Gastrocnemius medialis (tissue), 4 donors: ENCODE measurements at regions not wholly inside any gene's neighbourhood (a gene's known extent, or its start where the extent isn't known, plus 50 kb on each side); places are given as distances from the start of the nearest gene placed in this dataset.

ENCODE experiments used
- CTCF ChIP-seq, 5 experiments: fragments of 450-650 bp in 3 of 5; fragments of 200-600 bp in 2 of 5; sonication (generic) in 2 of 5; IDR thresholded peaks in 4 of 5; conservative IDR thresholded peaks in 1 of 5; 1 replicate in 4 of 5; 2 replicates in 1 of 5; pipeline ENCODE4 v1.5.1; 2016 to 2019; ENCODE audit warnings: antibody characterized with exemption in 5 of 5, mild to moderate bottlenecking in 3 of 5, moderate library complexity in 3 of 5
- POLR2A ChIP-seq, 2 donors: fragments of 450-650 bp; IDR thresholded peaks; one replicate each; pipeline ENCODE4 v1.6.1; 2017; ENCODE audit warnings: antibody characterized with exemption in 2 of 2, mild to moderate bottlenecking in 2 of 2, moderate library complexity in 2 of 2

DNA sequence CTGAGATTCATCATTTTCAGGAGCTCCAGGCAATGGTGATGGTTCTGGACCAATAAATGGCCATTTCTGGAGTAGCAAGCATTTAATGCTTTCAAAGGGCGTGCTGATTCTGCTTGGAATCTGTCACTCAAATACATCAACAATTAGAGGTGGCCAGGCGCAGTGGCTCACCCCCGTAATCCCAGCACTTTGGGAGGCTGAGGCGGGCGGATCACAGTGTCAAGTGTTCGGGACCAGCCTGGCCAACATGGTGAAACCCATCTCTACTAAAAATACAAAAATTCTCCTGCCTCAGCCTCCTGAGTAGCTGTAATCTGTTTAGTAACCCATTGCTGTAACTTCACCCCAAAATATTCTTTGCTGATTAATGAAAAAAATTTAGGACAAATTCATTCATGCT is 1574.2 kb downstream of the EFNB2 start:
- TF ChIP-seq CTCF (IDR thresholded peaks at IDR 0.05 in 4 of 5, conservative IDR thresholded peaks at IDR 0.05 in 1 of 5) (no peak), POLR2A (IDR thresholded peaks at IDR 0.05) (no peak)
